ENCODE measurements at regions not wholly inside any gene's neighbourhood (a gene's known extent, or its start where the extent isn't known, plus 50 kb on each side); places are given as distances from the start of the nearest gene placed in this dataset.

- no peak for TF ChIP-seq TAF1 (IDR thresholded peaks at IDR 0.05; ENCODE audit: low read depth)
- no peak for TF ChIP-seq ZBTB7A (IDR thresholded peaks at IDR 0.05; ENCODE audit: low read depth)
- TF ChIP-seq RAD21 (IDR thresholded peaks at IDR 0.05; ENCODE audit: low read depth): no peak
- no peak for TF ChIP-seq EP300 (IDR thresholded peaks at IDR 0.05; ENCODE audit: borderline replicate concordance)
- TF ChIP-seq CEBPB (IDR thresholded peaks at IDR 0.05): no peak
- TF ChIP-seq TEAD4 (IDR thresholded peaks at IDR 0.05): no peak
- no peak for TF ChIP-seq REST (IDR thresholded peaks at IDR 0.05; ENCODE audit: low read depth)
- no peak for TF ChIP-seq USF1 (IDR thresholded peaks at IDR 0.05)
- no peak for TF ChIP-seq MAX (IDR thresholded peaks at IDR 0.05)
- TF ChIP-seq FOXM1 (IDR thresholded peaks at IDR 0.05; ENCODE audit: borderline replicate concordance, low read depth): no peak
- TF ChIP-seq TCF12 (IDR thresholded peaks at IDR 0.05; ENCODE audit: low read depth): no peak
- no peak for TF ChIP-seq YY1 (IDR thresholded peaks at IDR 0.05; ENCODE audit: low read depth)
- TF ChIP-seq CREB1 (IDR thresholded peaks at IDR 0.05; ENCODE audit: low read depth): no peak
These were observed 958.6 kb downstream of the TRAM1L1 start for GRCh38 chr4:116126794-116127193.
